Eye (tissue), 1 donor: ENCODE measurements at regions not wholly inside any gene's neighbourhood (a gene's known extent, or its start where the extent isn't known, plus 50 kb on each side); places are given as distances from the start of the nearest gene placed in this dataset.

ENCODE experiments used
- DNase-seq: peaks from one replicate; pipeline ENCODE4 v3.0.0-alpha.2; 2015

DNA sequence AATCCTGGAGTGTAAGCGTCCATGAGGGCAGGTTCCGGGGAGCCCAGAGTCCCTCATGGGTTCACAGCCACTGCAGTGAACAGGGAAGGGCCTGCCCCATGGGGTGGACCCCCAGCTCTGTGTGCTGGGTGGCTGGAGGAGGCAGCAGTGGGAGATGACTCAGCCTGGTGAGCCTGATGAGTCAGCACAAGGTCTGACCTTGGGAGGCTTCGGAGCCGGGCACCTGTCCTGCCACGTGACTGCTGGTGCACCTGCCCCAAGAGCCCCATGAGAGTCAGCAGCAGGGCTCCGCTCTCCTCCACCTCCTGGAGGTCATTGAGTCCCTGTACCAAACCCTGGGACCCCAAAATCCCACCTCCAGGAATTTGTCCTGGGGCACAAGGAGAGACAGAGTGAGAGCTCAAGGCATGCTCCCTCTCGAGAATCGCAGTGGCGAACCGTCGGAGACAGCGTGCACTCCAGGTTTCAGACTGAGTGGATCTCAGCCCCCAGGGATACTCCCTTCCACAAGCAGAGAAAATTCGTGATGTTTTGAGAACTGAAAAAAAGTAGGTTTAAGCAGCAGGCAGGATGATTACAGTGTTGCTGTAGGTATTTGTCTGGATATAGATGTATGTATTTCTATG is 1221.7 kb downstream of the BRD1 start:
- no peak for DNase-seq

DNA sequence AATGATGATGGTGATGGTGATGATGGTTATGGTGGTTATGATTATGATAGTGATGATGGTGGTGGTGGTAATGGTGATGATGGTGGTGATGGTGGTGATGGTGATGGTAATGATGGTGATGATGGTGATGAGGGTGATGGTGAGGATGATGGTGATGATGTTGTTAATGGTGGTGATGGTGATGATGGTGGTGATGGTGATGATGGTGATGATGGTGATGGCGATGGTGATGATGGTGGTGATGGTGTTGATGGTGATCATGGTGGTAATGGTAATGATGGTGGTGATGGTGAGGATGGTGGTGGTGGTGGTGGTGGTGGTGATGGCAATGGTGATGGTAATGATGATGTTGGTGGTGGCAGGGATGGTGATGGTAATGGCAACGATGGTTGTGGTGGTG is 1222.5 kb downstream of the BRD1 start:
- DNase-seq: no peak

GRCh38 chr22:48603621-48604320 is 1223.9 kb downstream of the BRD1 start:
- DNase-seq: no peak

DNA sequence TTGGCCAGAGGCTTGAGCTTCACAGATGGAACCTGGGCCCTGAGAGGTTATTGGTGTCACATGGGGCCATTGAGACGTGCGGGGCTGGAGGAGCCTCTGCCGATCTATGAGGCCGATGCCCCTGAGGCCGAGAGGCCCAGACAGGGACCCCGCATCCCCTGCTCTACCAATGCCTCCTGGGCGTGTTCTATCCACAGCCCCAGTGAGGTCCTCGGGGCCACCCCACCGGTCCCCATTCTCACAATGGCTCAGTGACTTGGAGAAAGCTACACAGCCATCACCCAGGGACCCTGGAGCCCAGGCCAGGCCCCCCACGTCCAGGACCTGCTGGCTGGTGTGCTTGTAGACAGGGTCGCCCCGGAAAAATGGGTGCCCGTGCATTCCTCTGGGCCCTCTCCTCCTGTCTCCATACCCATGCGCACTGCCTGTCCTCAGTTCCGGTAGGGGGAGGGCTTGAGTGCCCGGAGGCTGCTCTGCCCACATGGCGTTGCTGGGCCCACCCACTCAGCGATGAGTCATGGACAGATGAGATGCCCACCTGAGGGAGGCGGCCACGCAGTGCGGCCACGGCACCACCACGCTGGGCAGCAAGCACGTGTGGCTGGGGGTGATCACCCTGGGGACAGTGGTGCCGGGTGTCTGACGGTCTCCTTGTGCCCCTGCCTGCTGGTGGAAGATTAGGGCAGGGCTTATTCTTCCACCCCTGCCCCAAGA is 1224.7 kb downstream of the BRD1 start:
- DNase-seq: no peak

DNA sequence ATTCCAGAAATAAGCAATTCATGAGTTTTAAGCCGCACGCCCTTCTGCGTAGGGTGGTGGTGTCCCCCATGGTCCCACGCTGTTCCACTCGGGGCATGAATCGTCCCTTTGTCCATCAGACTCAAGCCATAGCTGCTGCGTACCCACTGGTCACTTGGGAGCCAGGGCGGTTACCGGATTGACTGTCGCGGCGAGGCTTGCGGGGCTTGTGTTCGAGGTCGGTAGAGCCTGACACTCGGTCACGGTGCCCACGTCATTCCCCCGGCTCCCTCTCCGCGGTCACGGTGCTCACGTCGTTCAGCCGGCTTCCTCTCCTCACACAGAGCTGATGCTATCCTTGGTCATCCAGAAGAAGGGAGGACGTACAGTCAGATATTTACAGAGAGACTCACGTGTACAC is 1227.0 kb downstream of the BRD1 start:
- DNase-seq: no peak

DNA sequence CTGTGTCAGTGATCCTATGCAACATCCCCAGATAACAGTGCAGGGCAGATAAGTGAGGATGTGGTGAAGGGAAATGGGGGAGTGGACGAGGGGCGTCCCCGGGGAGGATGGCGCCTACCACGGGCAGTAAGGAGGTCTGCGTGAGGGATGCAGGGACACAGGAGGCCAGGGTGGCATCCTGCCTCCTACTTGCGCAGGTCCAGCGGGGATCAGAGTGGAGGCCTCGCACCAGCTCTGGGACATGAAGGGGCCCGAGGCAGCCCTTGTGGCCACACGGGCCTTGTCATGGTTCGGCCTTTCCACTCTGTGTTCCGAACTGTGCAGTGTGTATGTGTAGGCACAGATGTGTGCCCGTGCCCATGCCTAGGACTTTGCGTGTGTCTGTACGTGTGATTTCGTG is 1227.5 kb downstream of the BRD1 start:
- no peak for DNase-seq

GRCh38 chr22:48599346-48599745 is 1228.3 kb downstream of the BRD1 start:
- no peak for DNase-seq

- peak; percentile 34 for DNase-seq
Measured at GRCh38 chr22:48596111-48596850, 1231.4 kb downstream of the BRD1 start.

GRCh38 chr22:48595511-48595905 is 1232.2 kb downstream of the BRD1 start:
- DNase-seq: no peak

GRCh38 chr22:48594757-48595510 is 1232.7 kb downstream of the BRD1 start:
- DNase-seq: no peak

DNA sequence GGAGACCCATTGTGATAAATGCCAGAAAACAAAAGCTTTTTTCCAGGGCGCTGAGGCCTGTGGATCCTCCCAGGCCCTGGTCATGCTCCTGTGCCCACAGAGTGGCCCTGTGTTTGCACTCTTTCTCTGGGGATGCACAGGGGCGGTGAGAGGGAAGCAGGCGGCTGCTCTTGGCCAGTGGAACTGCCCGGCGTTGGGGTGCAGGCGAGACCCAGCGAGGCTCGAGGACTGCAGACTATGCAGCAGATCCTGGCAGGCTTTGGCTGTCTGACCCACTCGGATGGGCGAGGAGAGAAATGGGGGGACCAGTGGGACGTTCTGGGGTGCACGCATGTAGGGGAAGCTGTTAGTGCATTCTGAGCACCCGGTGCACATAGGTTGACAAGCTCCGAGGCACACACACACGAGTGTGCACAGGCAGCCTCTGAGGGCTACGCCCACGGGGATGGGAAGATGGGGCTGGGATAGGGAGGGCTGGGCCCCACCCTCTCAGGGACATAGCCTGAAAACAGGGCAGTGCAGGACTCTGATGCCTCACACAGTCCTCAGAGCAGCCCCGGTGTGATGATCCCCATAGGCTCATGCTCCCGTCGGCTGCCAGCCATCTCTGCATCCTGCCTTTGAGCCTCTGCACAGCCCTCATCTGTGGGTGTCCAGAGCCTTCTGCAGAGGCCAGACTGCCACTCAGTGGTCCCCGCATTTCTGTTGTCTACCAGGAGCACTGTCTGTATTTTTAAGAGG is 1233.5 kb downstream of the BRD1 start:
- DNase-seq: no peak

- DNase-seq: no peak
Measured at GRCh38 chr22:48593551-48593950, 1234.1 kb downstream of the BRD1 start.

DNA sequence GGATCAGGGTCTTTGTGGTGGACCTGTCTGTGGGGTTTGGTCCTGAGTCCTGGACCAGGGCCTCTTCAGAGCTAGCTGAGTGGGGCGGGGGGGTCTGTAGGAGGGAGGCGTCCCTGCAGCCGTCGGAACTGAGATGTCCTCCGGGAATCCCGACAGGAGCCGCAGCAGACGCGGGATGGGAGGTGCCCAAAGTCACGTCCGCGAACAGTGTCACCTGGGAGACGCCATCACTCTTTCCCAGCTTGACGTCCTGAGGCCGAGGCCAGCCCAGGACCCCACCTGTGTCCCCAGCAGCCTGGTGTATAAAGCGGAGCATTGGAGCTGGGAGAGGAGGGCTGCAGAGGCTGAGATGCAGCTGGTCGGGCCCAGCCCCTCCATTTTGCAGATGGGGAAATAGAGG is 1234.7 kb downstream of the BRD1 start:
- no peak for DNase-seq

DNA sequence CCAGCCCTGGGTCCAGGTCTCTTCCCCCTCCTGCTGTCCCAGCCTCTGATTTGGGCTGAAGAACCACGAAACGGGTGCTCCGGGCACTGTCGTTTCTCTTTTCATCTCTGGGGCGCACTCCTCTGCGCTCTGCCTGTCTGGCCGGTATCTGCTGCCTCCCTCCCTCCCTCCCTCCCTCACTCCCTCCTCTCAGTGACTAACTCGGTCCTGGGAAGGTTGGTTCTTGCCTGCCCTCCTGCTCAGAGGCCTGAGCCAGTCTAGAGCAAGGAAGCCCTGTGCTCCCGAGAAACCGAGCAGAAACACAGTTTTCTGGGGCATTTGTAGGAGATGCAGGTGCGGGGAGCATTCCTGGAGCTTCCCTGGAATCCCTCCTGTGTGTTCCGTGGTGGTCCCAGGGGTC is 1235.2 kb downstream of the BRD1 start:
- DNase-seq: no peak

DNA sequence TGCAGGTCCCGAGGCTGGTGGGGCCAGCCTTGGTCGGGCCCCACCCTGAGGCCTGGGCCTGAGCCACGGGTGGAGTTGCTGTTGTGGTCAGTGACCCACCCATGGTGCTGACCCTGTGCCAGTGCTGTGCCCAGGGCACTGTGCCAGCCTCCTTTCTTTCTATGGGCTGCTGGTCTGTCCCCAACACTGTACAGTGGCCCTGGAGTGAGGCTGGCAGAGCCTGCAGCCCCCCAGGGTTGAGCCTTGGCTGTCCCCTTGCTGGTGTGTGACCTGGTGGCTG is 1235.7 kb downstream of the BRD1 start:
- no peak for DNase-seq

DNA sequence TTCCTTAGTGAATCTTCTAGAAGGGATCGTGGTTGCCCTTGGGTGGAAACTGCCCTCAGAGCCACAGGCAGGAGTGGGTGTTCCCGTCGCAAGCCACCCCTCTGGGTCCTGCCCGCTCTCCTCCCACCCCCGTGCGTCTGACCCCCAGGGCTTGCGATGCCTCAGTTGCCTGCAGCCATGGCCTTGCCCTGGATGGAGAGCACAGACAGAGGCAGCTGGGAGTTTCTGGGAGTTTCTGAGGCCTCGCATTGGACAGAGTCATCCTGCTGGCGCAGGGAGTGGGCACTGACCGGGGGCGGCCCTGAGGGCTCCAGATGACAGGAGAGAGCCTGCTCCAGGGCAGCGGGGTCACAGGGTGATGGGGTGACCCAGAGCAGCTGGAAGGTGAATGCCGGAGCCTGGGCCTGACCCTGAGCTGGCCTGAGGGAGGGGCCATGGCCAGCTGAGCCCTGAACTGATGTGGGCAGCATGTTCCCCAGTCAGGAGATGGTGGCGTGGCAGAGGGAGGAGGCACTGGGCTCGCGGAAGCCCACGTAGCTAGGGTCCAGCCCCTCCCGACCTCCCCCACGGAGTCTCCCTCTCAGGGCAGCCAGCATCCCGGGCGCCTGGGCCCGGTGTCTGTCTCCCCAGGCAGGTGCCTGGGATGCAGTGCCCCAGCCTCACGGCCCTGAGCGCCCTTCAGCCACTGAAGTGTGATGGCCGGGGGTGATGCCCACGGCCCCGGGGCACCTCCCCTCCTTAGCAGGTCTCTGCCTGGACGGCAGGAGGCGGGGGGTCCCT is 1236.2 kb downstream of the BRD1 start:
- DNase-seq: no peak

DNA sequence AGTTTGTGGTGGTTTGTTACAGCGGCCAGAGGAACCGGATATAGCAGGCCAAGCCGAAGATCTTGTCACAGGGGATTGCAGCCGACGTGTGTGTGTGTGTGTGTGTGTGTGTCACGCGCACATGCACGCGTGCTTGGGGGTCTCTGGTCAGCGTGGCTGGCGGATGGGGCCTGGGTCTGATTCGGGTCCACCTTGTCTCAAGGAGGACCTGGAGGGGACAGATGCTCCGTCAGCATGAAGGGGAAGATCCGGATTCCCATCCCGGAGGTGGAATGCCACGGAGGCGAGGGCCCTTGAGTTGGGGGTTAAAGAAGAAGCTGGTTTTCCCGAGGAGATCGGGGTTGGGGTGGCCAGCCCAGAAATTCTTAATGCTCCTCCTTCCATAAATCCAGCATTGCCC is 1237.8 kb downstream of the BRD1 start:
- no peak for DNase-seq

GRCh38 chr22:48588878-48589450 is 1238.7 kb downstream of the BRD1 start:
- DNase-seq: no peak

DNA sequence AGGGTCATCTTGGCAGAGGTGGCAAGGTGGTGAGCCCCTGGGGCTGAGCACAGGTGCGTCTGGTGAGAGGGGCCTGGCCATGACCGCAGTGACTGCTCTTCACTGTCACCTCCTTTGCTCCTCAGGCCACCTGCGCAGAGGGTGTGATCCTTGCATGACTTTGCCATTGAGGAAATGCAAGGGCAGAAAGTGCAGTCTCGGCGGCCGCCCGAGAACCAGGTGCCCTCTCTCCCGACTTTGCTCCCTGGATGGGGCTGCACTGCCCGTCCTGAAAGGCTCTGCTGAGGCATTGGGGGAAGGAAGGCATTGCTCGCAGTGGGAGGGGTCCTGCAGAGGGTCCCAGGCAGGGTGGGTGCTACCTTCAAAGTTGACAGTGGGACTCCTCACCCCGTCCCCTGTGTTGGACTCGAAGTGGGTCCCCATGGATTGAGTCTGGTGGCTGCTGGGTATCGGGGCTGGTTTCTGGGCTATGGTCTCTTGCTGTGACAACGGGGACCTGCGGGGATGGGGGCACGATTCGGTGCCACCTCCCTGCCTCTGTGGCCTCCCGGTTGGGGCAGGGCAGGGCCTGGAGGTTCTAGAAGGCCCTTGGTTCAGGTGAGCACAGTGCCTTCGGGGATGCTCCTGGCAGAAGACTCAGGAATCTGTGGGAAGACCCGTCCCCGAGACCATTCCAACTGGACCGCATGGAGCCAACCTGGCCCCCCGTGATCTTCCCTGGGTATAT is 1239.4 kb downstream of the BRD1 start:
- DNase-seq: no peak

DNA sequence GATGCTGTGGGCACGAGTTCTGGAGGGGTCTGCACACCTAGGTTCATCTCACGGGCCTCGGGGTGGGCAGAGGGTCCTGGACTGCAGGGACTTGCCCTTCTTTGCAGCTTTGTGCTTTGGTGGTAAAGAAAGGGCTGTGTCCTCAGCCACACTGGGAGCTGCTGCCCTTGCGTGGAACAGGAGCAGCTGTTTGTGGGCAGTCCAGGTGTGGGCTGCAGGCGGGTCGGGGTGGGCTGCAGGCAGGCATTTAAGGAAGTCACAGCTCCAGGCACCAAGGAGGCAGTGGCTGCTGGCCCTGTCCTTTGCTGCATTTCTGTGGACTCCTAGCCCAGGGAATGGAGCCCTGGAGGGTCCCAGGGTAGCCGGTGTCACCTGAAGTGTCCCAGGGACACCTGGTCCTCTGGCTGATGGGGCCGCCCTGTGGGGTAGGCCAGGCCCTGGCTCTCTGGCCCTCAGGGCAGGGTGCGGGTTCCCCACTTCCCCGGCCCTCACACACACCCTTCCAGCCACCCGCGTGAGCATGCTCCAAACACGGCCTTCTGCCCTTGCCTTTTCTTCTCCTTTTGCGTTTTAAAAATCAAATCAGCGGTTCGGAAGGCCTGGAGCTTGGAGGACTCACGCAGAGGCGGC is 1240.3 kb downstream of the BRD1 start:
- no peak for DNase-seq
